ENCODE measurements at regions not wholly inside any gene's neighbourhood (a gene's known extent, or its start where the extent isn't known, plus 50 kb on each side); places are given as distances from the start of the nearest gene placed in this dataset.
A peak's percentile ranks its signal among the peaks of the same experiment; 100 is the strongest.
"Not testable (repeated sequence)": the region's sequence is repeated elsewhere in the genome, so short reads cannot be mapped to it uniquely, and the experiment has no call there.

GRCh38 chr12:9407425-9407748, 199.2 kb upstream of the PZP start:
- DNase-seq = not testable (repeated sequence)

DNA sequence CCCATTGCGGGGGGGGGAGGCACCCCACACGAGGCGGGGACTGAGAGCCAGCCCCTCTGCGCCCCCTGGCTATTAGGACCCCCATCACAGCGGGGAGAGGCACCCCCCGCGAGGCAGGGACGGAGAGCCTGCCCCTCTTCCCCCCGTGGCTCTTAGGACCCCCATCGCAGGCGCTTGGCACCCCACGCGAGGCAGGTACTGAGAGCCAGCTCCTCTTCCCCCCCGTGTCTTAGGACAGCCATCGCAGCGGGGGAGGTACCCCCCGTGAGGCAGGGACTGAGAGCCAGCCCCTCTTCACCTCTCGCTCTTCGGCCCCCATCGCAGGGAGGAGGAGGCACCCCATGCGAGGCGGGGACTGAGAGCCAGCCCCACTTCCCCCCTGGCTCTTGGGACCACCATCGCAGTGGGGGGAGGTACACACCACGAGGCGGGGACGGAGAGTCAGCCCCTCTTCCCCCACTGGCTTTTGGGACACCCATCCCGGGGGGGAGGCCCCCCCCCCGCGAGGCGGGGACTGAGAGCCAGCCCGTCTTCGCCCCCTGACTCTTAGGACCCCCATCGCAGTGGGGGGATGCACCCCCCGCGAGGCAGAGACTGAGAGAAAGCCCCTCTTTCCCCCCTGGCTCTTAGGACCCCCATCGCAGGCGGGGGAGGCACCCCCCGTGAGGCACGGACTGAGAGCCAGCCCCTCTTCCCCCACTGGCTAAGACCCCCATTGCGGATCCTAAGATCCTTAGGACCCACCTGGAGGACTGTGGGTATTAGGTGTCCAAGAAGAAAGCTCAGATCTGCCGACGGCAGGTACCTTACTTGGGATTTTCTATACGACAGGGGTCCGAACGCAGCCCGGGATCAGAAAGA, 198.6 kb upstream of the PZP start:
- DNase-seq = no peak

- no peak for DNase-seq
Measured at GRCh38 chr12:9405886-9406563, 197.8 kb upstream of the PZP start.

- DNase-seq = no peak
Measured at GRCh38 chr12:9404469-9405260, 196.5 kb upstream of the PZP start.

DNA sequence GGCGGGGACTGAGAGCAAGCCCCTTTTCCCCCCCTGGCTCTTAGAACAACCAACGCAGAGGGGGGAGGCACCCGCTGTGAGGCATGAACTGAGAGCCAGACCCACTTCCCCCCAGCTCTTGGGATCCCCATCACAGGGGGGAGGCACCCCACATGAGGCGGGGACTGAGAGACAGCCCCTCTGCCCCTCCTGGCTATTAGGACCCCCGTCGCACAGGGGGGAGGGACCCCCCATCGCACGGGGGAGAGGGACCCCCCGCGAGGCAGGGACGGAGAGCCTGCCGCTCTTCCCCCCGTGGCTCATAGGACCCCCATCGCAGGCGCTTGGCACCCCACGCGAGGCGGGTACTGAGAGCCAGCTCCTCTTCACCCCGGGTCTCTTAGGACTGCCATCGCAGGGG, 195.8 kb upstream of the PZP start:
- no peak for DNase-seq

DNA sequence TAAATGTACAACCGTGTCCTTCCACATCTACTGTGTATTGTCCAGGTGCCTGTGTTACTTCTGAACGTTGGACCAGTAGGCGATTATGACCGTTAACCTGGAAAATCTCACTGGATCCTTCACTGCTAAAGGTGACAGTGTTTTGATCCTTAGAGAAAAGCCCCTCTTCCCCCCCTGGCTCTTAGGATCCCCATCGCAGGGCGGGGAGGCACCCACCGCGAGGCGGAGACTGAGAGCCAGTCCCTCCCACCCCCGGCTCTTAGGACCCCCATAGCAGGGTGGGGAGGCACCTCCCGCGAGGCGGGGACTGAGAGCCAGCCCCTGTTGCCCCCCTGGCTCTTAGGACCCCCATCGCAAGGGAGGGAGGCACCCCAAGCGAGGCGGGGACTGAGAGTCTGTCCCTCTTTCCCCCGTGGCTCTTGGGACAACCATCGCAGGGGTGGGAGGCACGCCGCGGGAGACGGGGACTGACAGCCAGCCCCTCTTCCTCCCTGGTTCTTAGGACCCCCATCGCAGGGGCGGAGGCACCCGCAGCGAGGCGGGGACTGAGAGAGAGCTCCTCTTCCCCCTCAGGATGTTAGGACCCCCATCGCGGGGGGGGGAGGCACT, 194.3 kb upstream of the PZP start:
- DNase-seq = not testable (repeated sequence)

- DNase-seq = not testable (repeated sequence)
Measured at GRCh38 chr12:9396367-9396766, 188.2 kb upstream of the PZP start.

GRCh38 chr12:9395220-9395619, 187.0 kb upstream of the PZP start:
- DNase-seq = not testable (repeated sequence)

DNA sequence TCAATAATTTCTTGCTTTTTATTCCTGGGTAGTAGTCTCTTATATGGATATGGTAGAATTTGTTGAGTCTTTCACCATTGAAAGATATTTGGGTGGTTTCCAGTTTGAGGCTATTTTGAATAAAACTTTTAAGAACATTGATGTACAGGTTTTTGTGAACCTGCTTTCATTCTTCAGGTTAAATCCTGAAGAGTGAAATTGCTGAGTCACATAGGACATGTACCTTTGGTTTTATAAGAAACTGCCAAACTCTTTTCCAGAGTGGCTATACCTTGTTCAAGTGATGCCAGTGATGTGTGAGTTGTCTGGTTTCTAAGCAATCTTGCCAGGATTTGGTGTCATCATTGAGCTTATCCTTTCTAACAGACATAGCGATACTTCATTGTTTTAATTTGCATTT, 184.6 kb upstream of the PZP start:
- no peak for DNase-seq

GRCh38 chr12:9391815-9392214, 183.6 kb upstream of the PZP start:
- DNase-seq = peak in 1 of 3 experiments; percentile 23

- DNase-seq = no peak
Measured at GRCh38 chr12:9390761-9391160, 182.6 kb upstream of the PZP start.

- no peak for DNase-seq
Measured at GRCh38 chr12:9389796-9390195, 181.6 kb upstream of the PZP start.

DNA sequence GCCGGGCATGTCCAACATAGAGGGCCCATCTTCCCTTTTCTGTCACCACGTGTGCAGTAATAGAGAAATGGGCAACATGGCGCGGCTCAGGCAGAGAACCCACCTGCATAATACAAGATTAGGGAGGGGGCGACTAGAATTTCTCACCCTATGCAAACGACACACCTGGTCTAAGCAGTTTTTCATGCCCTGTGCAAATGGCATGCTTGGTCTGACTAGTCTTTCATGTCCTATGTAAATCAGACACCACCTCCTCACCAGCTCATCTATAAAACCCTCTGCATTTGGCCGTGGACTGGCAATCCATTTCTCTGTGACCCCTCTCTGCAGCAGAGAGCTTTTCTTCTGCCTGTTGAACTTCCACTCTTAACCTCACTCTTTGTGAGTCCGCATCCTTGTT, 180.2 kb upstream of the PZP start:
- no peak for DNase-seq

GRCh38 chr12:9387450-9387849, 179.3 kb upstream of the PZP start:
- no peak for DNase-seq

GRCh38 chr12:9383585-9383984, 175.4 kb upstream of the PZP start:
- DNase-seq = no peak

GRCh38 chr12:9381619-9382018, 173.4 kb upstream of the PZP start:
- DNase-seq = no peak

DNA sequence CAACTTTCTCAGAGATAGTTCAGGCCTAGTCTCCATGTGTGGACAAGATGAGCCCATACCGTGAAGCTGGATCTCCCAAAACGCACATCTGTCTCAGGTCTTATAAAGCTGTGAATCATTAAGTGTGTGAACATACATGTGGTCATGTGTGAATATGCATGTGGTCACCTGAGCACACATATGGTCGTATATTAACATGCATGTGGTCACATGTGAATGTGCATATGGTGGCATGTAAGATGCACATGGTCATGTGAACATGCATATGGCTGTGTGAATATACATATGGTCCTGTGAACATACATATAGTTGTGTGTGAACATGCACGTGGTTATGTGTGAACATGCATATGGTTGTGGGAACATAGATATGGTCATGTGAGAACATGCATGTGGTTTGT, 172.5 kb upstream of the PZP start:
- no peak for DNase-seq

GRCh38 chr12:9379023-9379742, 171.0 kb upstream of the PZP start:
- DNase-seq = no peak

GRCh38 chr12:9378430-9378835, 170.2 kb upstream of the PZP start:
- peak in 2 of 3 experiments; percentile 38 to 59 for DNase-seq

- DNase-seq = peak in 1 of 3 experiments; percentile 23
Measured at GRCh38 chr12:9372202-9372601, 164.0 kb upstream of the PZP start.

GRCh38 chr12:9367828-9368227, 159.6 kb upstream of the PZP start:
- no peak for DNase-seq

- DNase-seq = no peak
Measured at GRCh38 chr12:9367201-9367600, 159.0 kb upstream of the PZP start.

GRCh38 chr12:9365296-9365695, 157.1 kb upstream of the PZP start:
- DNase-seq = no peak

All from NCI-H1417 (cell line).